K562 (cell line): ENCODE measurements at regions not wholly inside any gene's neighbourhood (a gene's known extent, or its start where the extent isn't known, plus 50 kb on each side); places are given as distances from the start of the nearest gene placed in this dataset.

Experiments
- ATAC-seq: fragments of 200-7000 bp; cut with Tn5 transposase; 3 replicates; pipeline ENCODE4 v1.9.1; 2020; ENCODE audit warnings: moderate library complexity
- BruUV-seq: library from RNA; stranded (reverse); fragments of 400-500 nt; replicated peaks from 2 replicates; lab custom pipeline; 2021; lab: Mats Ljungman, UMichigan
- CTCF ChIA-PET: fragments of 300-600 bp; formaldehyde crosslinking; extraction: SDS; loops from one replicate; lab custom pipeline; 2021; ENCODE audit warnings: low intra/inter-chr PET ratio; lab: Yijun Ruan, JAX
- POLR2A ChIA-PET: fragments of 300-600, 350-650 bp; sonication (Branson Sonifier 250); formaldehyde crosslinking; extraction: SDS; loops from one replicate; lab custom pipeline; 2021; ENCODE audit warnings: antibody characterized with exemption, inconsistent platforms; lab: Yijun Ruan, JAX
- DNase-seq, 4 experiments: peaks; one replicate each; pipeline versions ENCODE4 v3.0.0 to v3.0.0-alpha.2; 2011 to 2018; ENCODE audit warnings: low spot score in 3 of 4, mixed read lengths in 3 of 4; ENCODE audit errors: extremely low read depth in 1 of 4
- FAIRE-seq: peaks from 2 replicates; lab custom pipeline; 2011; peaks lifted over from hg19 to GRCh38; lab: Jason Lieb, UNC
- H2AFZ ChIP-seq: 2 replicates; pipeline ENCODE4 v1.6.0; 2011; ENCODE audit warnings: low read depth, low read length, control low read depth, inconsistent platforms
- H3K27ac ChIP-seq: fragments of 200-600 bp; 3 replicates; pipeline ENCODE4 v1.8.0; 2011; ENCODE audit warnings: low read depth, mild to moderate bottlenecking, control low read depth, inconsistent platforms, low read length, moderate library complexity, mixed read lengths; ENCODE audit errors: extremely low read depth
- H3K27me3 ChIP-seq, 2 experiments: fragments of 300-600 bp in 1 of 2; 2 replicates in 1 of 2; 3 replicates in 1 of 2; pipeline versions ENCODE4 v1.6.0 to v1.8.0; 2011; ENCODE audit warnings: inconsistent platforms in 2 of 2, low read length in 2 of 2, mild to moderate bottlenecking in 1 of 2, mixed read lengths in 1 of 2, moderate library complexity in 1 of 2; ENCODE audit not compliant: control insufficient read depth in 2 of 2, insufficient read depth in 2 of 2
- H3K36me3 ChIP-seq: fragments of 300-600 bp; 3 replicates; pipeline ENCODE4 v1.8.0; 2011; ENCODE audit warnings: mild to moderate bottlenecking, low read length, inconsistent platforms; ENCODE audit not compliant: control insufficient read depth, insufficient read depth
- H3K4me1 ChIP-seq, 2 experiments: fragments of 200-600 bp in 1 of 2; replicated peaks in 1 of 2; 2 replicates in 1 of 2; 3 replicates in 1 of 2; pipeline versions ENCODE4 v1.5.1 to v1.8.0; 2011; ENCODE audit warnings: inconsistent platforms in 2 of 2, low read length in 2 of 2, mild to moderate bottlenecking in 1 of 2, mixed read lengths in 1 of 2, moderate library complexity in 1 of 2; ENCODE audit not compliant: control insufficient read depth in 2 of 2, insufficient read depth in 2 of 2
- H3K4me2 ChIP-seq: 2 replicates; pipeline ENCODE4 v1.6.1; 2011; ENCODE audit warnings: low read length, control low read depth, inconsistent platforms, mixed read lengths; ENCODE audit not compliant: insufficient read depth
- H3K4me3 ChIP-seq: fragments of 200-600 bp; sonication (generic), shearing (Covaris generic); 2 replicates; pipeline ENCODE4 v1.5.1; 2016; ENCODE audit warnings: control low read depth, inconsistent platforms
- H3K79me2 ChIP-seq: fragments of 200-600 bp; 3 replicates; pipeline ENCODE4 v1.8.0; 2011; ENCODE audit warnings: low read length, inconsistent platforms; ENCODE audit not compliant: control insufficient read depth, insufficient read depth
- H3K9ac ChIP-seq, 2 experiments: 2 replicates each; pipeline versions ENCODE4 v1.6.0 to v1.6.1; 2011; ENCODE audit warnings: low read depth in 2 of 2, low read length in 2 of 2, control low read depth in 1 of 2, inconsistent platforms in 1 of 2, mild to moderate bottlenecking in 1 of 2, mixed read lengths in 1 of 2; ENCODE audit not compliant: insufficient read depth in 1 of 2
- H3K9me1 ChIP-seq: one replicate; pipeline ENCODE4 v1.6.0; 2011; ENCODE audit warnings: inconsistent platforms, mild to moderate bottlenecking, low read length, moderate library complexity; ENCODE audit not compliant: control insufficient read depth, insufficient read depth
- H3K9me3 ChIP-seq: replicated peaks from 2 replicates; pipeline ENCODE4 v1.5.1; 2011; ENCODE audit warnings: low read depth, low read length, inconsistent platforms; ENCODE audit not compliant: control insufficient read depth, insufficient read depth
- H4K20me1 ChIP-seq: replicated peaks from 2 replicates; pipeline ENCODE4 v1.6.1; 2011; ENCODE audit warnings: low read length, inconsistent platforms, mixed read lengths; ENCODE audit not compliant: control insufficient read depth, insufficient read depth
- CBFB ChIP-seq: sonication (generic); formaldehyde crosslinking; IDR thresholded peaks from 2 replicates; pipeline ENCODE4 v1.4.0; 2020; ENCODE audit warnings: mild to moderate bottlenecking, missing genetic modification reagents
- CREB1 ChIP-seq, 2 experiments: sonication (generic) in 1 of 2; formaldehyde crosslinking in 1 of 2; IDR thresholded peaks; 2 replicates each; pipeline versions ENCODE4 v1.6.1 to v1.8.0; 2012 to 2022; ENCODE audit warnings: inconsistent platforms in 1 of 2, mild to moderate bottlenecking in 1 of 2, missing genetic modification reagents in 1 of 2, moderate library complexity in 1 of 2
- CTCF ChIP-seq, 3 experiments: IDR thresholded peaks in 2 of 3; conservative IDR thresholded peaks in 1 of 3; 2 replicates each; pipeline ENCODE4 v1.5.1; 2011 to 2012; ENCODE audit warnings: low read length in 3 of 3, mild to moderate bottlenecking in 3 of 3, control low read depth in 2 of 3, improper control_type of control experiment in 1 of 3, inconsistent platforms in 1 of 3, low read depth in 1 of 3, mixed read lengths in 1 of 3, moderate library complexity in 1 of 3; ENCODE audit not compliant: insufficient read depth in 2 of 3
- FOXP1 ChIP-seq: sonication (generic); formaldehyde crosslinking; IDR thresholded peaks from 2 replicates; pipeline ENCODE4 v1.8.0; 2022; ENCODE audit warnings: mild to moderate bottlenecking, missing genetic modification reagents
- GTF2E2 ChIP-seq: fragments of 200-800 bp; sonication (Bioruptor generic); IDR thresholded peaks from 2 replicates; pipeline ENCODE4 v1.6.1; 2016; ENCODE audit warnings: missing genetic modification characterization, missing compliant biosample characterization
- HOXB6 ChIP-seq: fragments of 250-450 bp; sonication (Bioruptor Pico); IDR thresholded peaks from 2 replicates; pipeline ENCODE4 v1.5.1; 2022; ENCODE audit warnings: mild to moderate bottlenecking, borderline replicate concordance
- LEF1 ChIP-seq: fragments of 450-650 bp; IDR thresholded peaks from 2 replicates; pipeline ENCODE4 v1.6.1; 2016; ENCODE audit warnings: mild to moderate bottlenecking
- MLLT1 ChIP-seq, 2 experiments: fragments of 450-650 bp; IDR thresholded peaks; 2 replicates each; pipeline ENCODE4 v1.6.1; 2016
- MXI1 ChIP-seq: IDR thresholded peaks from 2 replicates; pipeline ENCODE4 v1.6.1; 2011; ENCODE audit warnings: low read depth, mild to moderate bottlenecking, improper control_type of control experiment, low read length
- NFYB ChIP-seq: IDR thresholded peaks from 2 replicates; pipeline ENCODE4 v1.6.1; 2011; ENCODE audit warnings: mild to moderate bottlenecking, moderate library complexity; ENCODE audit not compliant: insufficient read length; ENCODE audit errors: extremely low read depth
- OTX1 ChIP-seq: fragments of 450-650 bp; formaldehyde crosslinking; IDR thresholded peaks from 2 replicates; pipeline ENCODE4 v1.4.0; 2022; ENCODE audit warnings: mild to moderate bottlenecking
- RAD21 ChIP-seq, 2 experiments: fragments of 250-450 bp in 1 of 2; fragments of 450-650 bp in 1 of 2; sonication (Bioruptor Pico) in 1 of 2; formaldehyde crosslinking in 1 of 2; IDR thresholded peaks in 1 of 2; conservative IDR thresholded peaks in 1 of 2; 2 replicates each; pipeline versions ENCODE4 v1.4.0 to v1.8.0; 2020 to 2022; ENCODE audit warnings: mild to moderate bottlenecking in 2 of 2, moderate library complexity in 1 of 2
- TEAD1 ChIP-seq, 2 experiments: fragments of 450-650 bp in 1 of 2; sonication (generic) in 1 of 2; formaldehyde crosslinking; IDR thresholded peaks; 2 replicates each; pipeline versions ENCODE4 v1.4.0 to v1.8.0; 2020 to 2022; ENCODE audit warnings: mild to moderate bottlenecking in 2 of 2, missing genetic modification reagents in 1 of 2
- TEAD4 ChIP-seq, 2 experiments: sonication (generic) in 1 of 2; formaldehyde crosslinking in 1 of 2; IDR thresholded peaks; 2 replicates each; pipeline versions ENCODE4 v1.6.1 to v1.8.0; 2012 to 2022; ENCODE audit warnings: borderline replicate concordance in 1 of 2, inconsistent platforms in 1 of 2, low read length in 1 of 2, mild to moderate bottlenecking in 1 of 2, missing genetic modification reagents in 1 of 2
- ZNF253 ChIP-seq: fragments of 250-450 bp; sonication (Bioruptor Pico); conservative IDR thresholded peaks from 2 replicates; pipeline ENCODE4 v1.6.1; 2021; ENCODE audit warnings: mild to moderate bottlenecking
- ZNF277 ChIP-seq: fragments of 250-450 bp; sonication (Bioruptor Pico); IDR thresholded peaks from 2 replicates; pipeline ENCODE4 v1.8.0; 2022; ENCODE audit warnings: inconsistent platforms, mild to moderate bottlenecking, moderate library complexity, borderline replicate concordance
- WGBS: fragments of 100-300 bp; shearing (Covaris generic); methylation state at CpG from one replicate; pipeline ENCODE4 v1.1.6; 2016; ENCODE audit warnings: low coverage, mixed read lengths; ENCODE audit not compliant: insufficient coverage; ENCODE audit errors: missing lambda C conversion rate; 5-methylcytosine and 5-hydroxymethylcytosine counted together
- in situ Hi-C: fragments of 300-500 bp; cut with MboI; formaldehyde crosslinking; loops from 4 replicates; pipeline ENCODE4 v1.15.0; 2018; ENCODE audit warnings: inconsistent platforms, mixed read lengths
- intact Hi-C: fragments of 100-400 bp; cut with micrococcal nuclease; formaldehyde crosslinking; loops from 2 replicates; pipeline ENCODE4 v1.14.2; 2022

- no peaks in the 10 kb centered on the region for H3K9me1 ChIP-seq
- no peaks in the 10 kb centered on the region for H3K27me3 ChIP-seq
- intact Hi-C loops, result no loop called here
- no TSS peak for BruUV-seq
- ATAC-seq (peak; percentile 67; the same call in 2 of the 3 replicates), DNase-seq (peak in 2 of 4 experiments; percentile 6 to 7), FAIRE-seq (no peak)
- no peaks in the 10 kb centered on the region for H3K4me1 ChIP-seq
- no peaks in the 10 kb centered on the region for H3K9me3 ChIP-seq
- H3K4me2 ChIP-seq, result no peak overlapping the region
- POLR2A ChIA-PET, result no interaction called here
- TF ChIP-seq LEF1 (no peak), CREB1 (IDR thresholded peaks at IDR 0.05) (no peak), CREB1 (CRISPR knock-in tag; IDR thresholded peaks at IDR 0.05) (no peak), NFYB (no peak), CTCF (IDR thresholded peaks at IDR 0.05 in 2 of 3, conservative IDR thresholded peaks at IDR 0.05 in 1 of 3; ENCODE audit: insufficient read depth in 2 of 3, low read depth in 1 of 3, low read length in 3 of 3) (peak in 2 of 3 experiments; percentile 17 to 18; a peak in 2 of 6 replicates), OTX1 (CRISPR knock-in tag) (no peak), TEAD4 (IDR thresholded peaks at IDR 0.05; ENCODE audit: low read length) (no peak), TEAD4 (CRISPR knock-in tag; IDR thresholded peaks at IDR 0.05; ENCODE audit: borderline replicate concordance) (no peak), RAD21 (CRISPR knock-in tag; conservative IDR thresholded peaks at IDR 0.05 in 1 of 2, IDR thresholded peaks at IDR 0.05 in 1 of 2) (0 out of 4 replicates have a peak, but pooled peaks of 1 of the 2 experiments have one; percentile 14), ZNF277 (CRISPR knock-in tag) (no peak), ZNF253 (no peak), TEAD1 (CRISPR knock-in tag; IDR thresholded peaks at IDR 0.05) (no peak), MLLT1 (IDR thresholded peaks at IDR 0.05) (no peak), CBFB (CRISPR knock-in tag) (no peak), HOXB6 (CRISPR knock-in tag) (no peak), GTF2E2 (tag) (no peak), MXI1 (no peak), FOXP1 (CRISPR knock-in tag) (no peak)
- H3K27ac ChIP-seq, result no peak overlapping the region
- H3K79me2 ChIP-seq, result no peaks in the 10 kb centered on the region
- no peak overlapping the region for H2AFZ ChIP-seq
- 0% methylated on average over 3 of the region's 3 CpGs for WGBS
- CTCF ChIA-PET, result no interaction called here
- H3K9ac ChIP-seq, result no peak overlapping the region
- no peaks in the 10 kb centered on the region for H3K36me3 ChIP-seq
- no peak overlapping the region for H3K4me3 ChIP-seq
- H4K20me1 ChIP-seq, result no peaks in the 10 kb centered on the region
- in situ Hi-C loops, result no loop called here
These were observed 291.5 kb downstream of the TDRD15 start for GRCh38 chr2:21415234-21415633.
